ENCODE measurements at regions not wholly inside any gene's neighbourhood (a gene's known extent, or its start where the extent isn't known, plus 50 kb on each side); places are given as distances from the start of the nearest gene placed in this dataset.

DNA sequence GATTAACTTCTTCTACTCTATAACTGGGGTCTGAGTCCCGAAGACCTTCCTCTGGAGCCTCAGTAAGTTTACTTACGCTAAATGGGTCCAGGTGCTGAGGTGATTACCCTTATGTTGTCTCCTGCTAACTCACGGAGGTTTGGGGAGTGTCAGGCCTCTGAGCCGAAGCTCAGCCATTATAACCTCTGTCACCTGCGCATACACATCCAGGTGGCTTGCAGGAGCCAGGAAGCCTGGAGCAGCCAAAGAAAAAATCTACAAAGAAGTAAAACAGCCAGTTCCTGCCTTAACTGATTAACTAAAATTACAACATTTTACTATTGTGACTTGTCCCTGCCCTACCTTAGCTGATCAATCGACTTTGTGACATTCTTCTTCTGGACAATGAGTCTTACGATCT is 350.7 kb downstream of the GLRX3 start:
- Mint-ChIP-seq H3K27ac (ENCODE audit: low read depth, unreplicated experiment) (no peak overlapping the region), H3K4me3 (ENCODE audit: unreplicated experiment) (no peak overlapping the region), H3K27me3 (ENCODE audit: insufficient read depth, unreplicated experiment) (no peaks in the 10 kb centered on the region), H3K36me3 (ENCODE audit: insufficient read depth, unreplicated experiment) (no peaks in the 10 kb centered on the region), H3K4me1 (ENCODE audit: insufficient read depth, unreplicated experiment) (no peaks in the 10 kb centered on the region), H3K9me3 (ENCODE audit: unreplicated experiment) (no peaks in the 10 kb centered on the region)
- TF ChIP-seq, protein P1, sequence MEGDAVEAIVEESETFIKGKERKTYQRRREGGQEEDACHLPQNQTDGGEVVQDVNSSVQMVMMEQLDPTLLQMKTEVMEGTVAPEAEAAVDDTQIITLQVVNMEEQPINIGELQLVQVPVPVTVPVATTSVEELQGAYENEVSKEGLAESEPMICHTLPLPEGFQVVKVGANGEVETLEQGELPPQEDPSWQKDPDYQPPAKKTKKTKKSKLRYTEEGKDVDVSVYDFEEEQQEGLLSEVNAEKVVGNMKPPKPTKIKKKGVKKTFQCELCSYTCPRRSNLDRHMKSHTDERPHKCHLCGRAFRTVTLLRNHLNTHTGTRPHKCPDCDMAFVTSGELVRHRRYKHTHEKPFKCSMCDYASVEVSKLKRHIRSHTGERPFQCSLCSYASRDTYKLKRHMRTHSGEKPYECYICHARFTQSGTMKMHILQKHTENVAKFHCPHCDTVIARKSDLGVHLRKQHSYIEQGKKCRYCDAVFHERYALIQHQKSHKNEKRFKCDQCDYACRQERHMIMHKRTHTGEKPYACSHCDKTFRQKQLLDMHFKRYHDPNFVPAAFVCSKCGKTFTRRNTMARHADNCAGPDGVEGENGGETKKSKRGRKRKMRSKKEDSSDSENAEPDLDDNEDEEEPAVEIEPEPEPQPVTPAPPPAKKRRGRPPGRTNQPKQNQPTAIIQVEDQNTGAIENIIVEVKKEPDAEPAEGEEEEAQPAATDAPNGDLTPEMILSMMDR (IDR thresholded peaks at IDR 0.05; ENCODE audit: unreplicated experiment) = no peak
- CTCF ChIA-PET = interaction anchor here (0.7 kb wide), 1 partner anchor 16 kb away, joined by 4 read pairs; no protein-coding TSS in a partner anchor
- POLR2A ChIA-PET = no interaction called here
- BruUV-seq (replicated peaks) = no TSS peak
- intact Hi-C loops (cut with micrococcal nuclease) = no loop called here
- DNase-seq (ENCODE audit: unreplicated experiment) = no peak

DNA sequence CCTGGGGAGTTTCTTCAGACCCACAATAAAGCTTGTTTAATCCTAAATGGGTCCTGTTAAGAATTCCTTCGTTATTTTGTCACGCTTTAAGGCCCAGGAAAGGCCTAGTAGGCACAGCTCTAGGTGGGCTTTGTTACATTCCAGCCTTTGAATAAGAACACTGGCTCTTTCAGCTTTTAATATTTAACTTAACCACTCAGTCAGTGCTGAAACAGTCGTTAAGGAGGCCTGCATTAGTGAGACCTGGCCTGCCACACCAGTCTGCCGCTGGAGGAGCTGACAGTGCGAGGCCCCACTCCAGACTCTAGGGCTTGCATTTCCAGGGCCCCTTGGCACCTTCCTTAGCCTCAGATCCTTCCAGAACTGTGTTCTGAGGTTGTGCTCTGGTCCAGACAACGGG is 351.4 kb downstream of the GLRX3 start:
- H3K9me3 Mint-ChIP-seq (ENCODE audit: unreplicated experiment) = no peaks in the 10 kb centered on the region
- ChIA-PET POLR2A (no interaction called here), CTCF (interaction anchor here (0.7 kb wide), 1 partner anchor 16 kb away, joined by 4 read pairs; no protein-coding TSS in a partner anchor)
- H3K4me1 Mint-ChIP-seq (ENCODE audit: insufficient read depth, unreplicated experiment) = no peaks in the 10 kb centered on the region
- no peaks in the 10 kb centered on the region for H3K36me3 Mint-ChIP-seq (ENCODE audit: insufficient read depth, unreplicated experiment)
- intact Hi-C loops (cut with micrococcal nuclease) = no loop called here
- H3K27me3 Mint-ChIP-seq (ENCODE audit: insufficient read depth, unreplicated experiment) = no peaks in the 10 kb centered on the region
- TF ChIP-seq, protein P1 (IDR thresholded peaks at IDR 0.05; ENCODE audit: unreplicated experiment) = no peak
- no peak overlapping the region for H3K27ac Mint-ChIP-seq (ENCODE audit: low read depth, unreplicated experiment)
- DNase-seq (ENCODE audit: unreplicated experiment) = no peak
- H3K4me3 Mint-ChIP-seq (ENCODE audit: unreplicated experiment) = no peak overlapping the region
- no TSS peak for BruUV-seq (replicated peaks)

DNA sequence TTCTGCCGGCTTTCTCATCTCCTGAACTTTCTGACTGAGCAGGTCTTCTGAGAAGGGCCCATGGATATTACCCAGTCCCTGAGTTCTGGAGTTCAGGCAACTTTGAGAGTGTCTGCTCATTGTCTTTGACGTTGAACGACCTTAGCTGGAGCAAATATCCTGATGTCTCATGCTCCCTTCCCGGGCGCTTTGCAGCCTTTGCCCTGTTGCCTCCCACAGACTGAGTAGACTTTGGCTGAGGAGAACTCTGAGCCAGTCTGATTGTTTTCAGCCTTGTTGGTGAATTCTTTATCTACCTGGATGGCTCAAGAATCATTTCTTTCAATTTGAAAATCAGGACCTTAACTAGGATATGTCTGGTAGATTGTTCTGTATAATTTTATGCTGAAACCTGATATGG is 353.7 kb downstream of the GLRX3 start:
- Mint-ChIP-seq H3K27me3 (ENCODE audit: insufficient read depth, unreplicated experiment) (no peaks in the 10 kb centered on the region), H3K27ac (ENCODE audit: low read depth, unreplicated experiment) (no peak overlapping the region), H3K36me3 (ENCODE audit: insufficient read depth, unreplicated experiment) (no peaks in the 10 kb centered on the region), H3K9me3 (ENCODE audit: unreplicated experiment) (no peaks in the 10 kb centered on the region), H3K4me1 (ENCODE audit: insufficient read depth, unreplicated experiment) (no peaks in the 10 kb centered on the region), H3K4me3 (ENCODE audit: unreplicated experiment) (no peak overlapping the region)
- no TSS peak for BruUV-seq (replicated peaks)
- DNase-seq (ENCODE audit: unreplicated experiment) = no peak
- ChIA-PET CTCF (no interaction called here), POLR2A (no interaction called here)
- intact Hi-C loops (cut with micrococcal nuclease) = no loop called here
- TF ChIP-seq, protein P1 (IDR thresholded peaks at IDR 0.05; ENCODE audit: unreplicated experiment) = no peak

DNA sequence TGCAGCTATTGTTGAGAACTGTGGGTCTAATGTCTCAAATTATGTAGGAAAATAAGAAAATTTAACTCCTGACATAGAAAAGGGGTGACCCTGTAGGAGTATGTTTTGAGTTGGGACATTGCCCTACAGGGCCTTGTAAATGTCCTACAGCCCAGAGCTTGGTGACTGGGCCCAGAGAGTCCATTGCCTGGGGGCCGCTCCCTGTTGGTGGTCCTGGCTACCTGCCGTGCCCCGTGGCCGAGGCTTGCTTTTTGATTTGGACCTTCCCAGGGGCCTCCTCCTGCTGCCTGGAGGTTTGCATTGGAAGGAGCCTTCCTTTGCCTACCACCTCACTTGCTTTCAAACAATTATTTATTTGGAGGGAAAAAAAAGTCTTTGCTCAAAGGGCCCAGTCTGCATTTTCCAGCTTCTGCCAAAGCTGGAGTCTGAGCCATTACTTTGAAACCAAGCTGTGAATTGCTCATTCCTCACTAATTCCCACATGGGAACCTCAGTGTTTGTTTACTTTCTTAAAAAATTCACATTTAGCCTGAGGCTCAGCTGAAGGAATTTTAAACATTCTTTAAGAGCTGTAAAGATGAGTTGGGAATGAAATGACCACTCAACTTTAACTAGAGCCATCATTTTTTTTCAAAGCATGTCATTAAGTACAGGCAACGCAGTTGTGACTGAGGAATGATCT is 355.0 kb downstream of the GLRX3 start:
- Mint-ChIP-seq H3K36me3 (ENCODE audit: insufficient read depth, unreplicated experiment) (no peaks in the 10 kb centered on the region), H3K4me1 (ENCODE audit: insufficient read depth, unreplicated experiment) (no peaks in the 10 kb centered on the region), H3K27ac (ENCODE audit: low read depth, unreplicated experiment) (no peak overlapping the region), H3K27me3 (ENCODE audit: insufficient read depth, unreplicated experiment) (no peaks in the 10 kb centered on the region), H3K4me3 (ENCODE audit: unreplicated experiment) (no peak overlapping the region), H3K9me3 (ENCODE audit: unreplicated experiment) (no peaks in the 10 kb centered on the region)
- intact Hi-C loops (cut with micrococcal nuclease) = no loop called here
- BruUV-seq (replicated peaks) = no TSS peak
- DNase-seq (ENCODE audit: unreplicated experiment) = peak; percentile 20
- TF ChIP-seq, protein P1 (IDR thresholded peaks at IDR 0.05; ENCODE audit: unreplicated experiment) = no peak
- ChIA-PET POLR2A (no interaction called here), CTCF (no interaction called here)

All from MCF 10A (cell line).